Loucy (cell line): ENCODE measurements at regions not wholly inside any gene's neighbourhood (a gene's known extent, or its start where the extent isn't known, plus 50 kb on each side); places are given as distances from the start of the nearest gene placed in this dataset.

Experiments used
- CTCF ChIP-seq: fragments of 200-600 bp; sonication (generic); conservative IDR thresholded peaks from 2 replicates; pipeline ENCODE4 v1.5.1; 2014; ENCODE audit warnings: mild to moderate bottlenecking, antibody characterized with exemption, low read length
- EZH2phosphoT487 ChIP-seq: fragments of 200-600 bp; IDR thresholded peaks from 2 replicates; pipeline ENCODE4 v1.6.1; 2018; ENCODE audit warnings: antibody characterized with exemption, mild to moderate bottlenecking, moderate library complexity, borderline replicate concordance

- TF ChIP-seq CTCF: no peak
- no peak for TF ChIP-seq EZH2phosphoT487
These were observed 535.8 kb downstream of the GALR1 start for GRCh38 chr18:77785415-77785975.
